ENCODE measurements at regions not wholly inside any gene's neighbourhood (a gene's known extent, or its start where the extent isn't known, plus 50 kb on each side); places are given as distances from the start of the nearest gene placed in this dataset.

- no peaks in the 10 kb centered on the region for H3K9me3 ChIP-seq (ENCODE audit: control insufficient read depth, low read length, poor library complexity, severe bottlenecking)
- ATAC-seq, result no peak
- no peaks in the 10 kb centered on the region for H3K27me3 Mint-ChIP-seq
- H3K4me1 Mint-ChIP-seq, result peaks cover 20% of the 10 kb centered on the region
- no peaks in the 10 kb centered on the region for H3K36me3 Mint-ChIP-seq (ENCODE audit: low read depth)
- no peak overlapping the region for H3K4me3 Mint-ChIP-seq
- peak overlapping the region; percentile 56 for H3K27ac Mint-ChIP-seq
- no peak for DNase-seq
Measured at GRCh38 chr4:26136615-26137014, 184.2 kb upstream of the RBPJ start.

GRCh38 chr4:26137288-26137687, 183.5 kb upstream of the RBPJ start:
- no peak overlapping the region for H3K4me3 Mint-ChIP-seq
- no peak for ATAC-seq
- H3K27ac Mint-ChIP-seq, result peak overlapping the region; percentile 56
- no peaks in the 10 kb centered on the region for H3K9me3 ChIP-seq (ENCODE audit: control insufficient read depth, low read length, poor library complexity, severe bottlenecking)
- no peaks in the 10 kb centered on the region for H3K27me3 Mint-ChIP-seq
- H3K36me3 Mint-ChIP-seq (ENCODE audit: low read depth), result no peaks in the 10 kb centered on the region
- no peak for DNase-seq
- peaks cover 20% of the 10 kb centered on the region for H3K4me1 Mint-ChIP-seq

GRCh38 chr4:26139310-26139924, 181.4 kb upstream of the RBPJ start:
- peaks cover 10% of the 10 kb centered on the region for H3K4me1 Mint-ChIP-seq

GRCh38 chr4:26140150-26140898, 180.5 kb upstream of the RBPJ start:
- ATAC-seq (no peak), DNase-seq (no peak)
- Mint-ChIP-seq H3K4me3 (no peak overlapping the region), H3K27me3 (no peaks in the 10 kb centered on the region), H3K4me1 (peaks cover 15% of the 10 kb centered on the region), H3K27ac (peak overlapping the region; percentile 41), H3K36me3 (ENCODE audit: low read depth) (no peaks in the 10 kb centered on the region)
- no peaks in the 10 kb centered on the region for H3K9me3 ChIP-seq (ENCODE audit: control insufficient read depth, low read length, poor library complexity, severe bottlenecking)

More at GRCh38 chr4:26139310-26139924, 181.4 kb upstream of the RBPJ start:
- H3K9me3 ChIP-seq (ENCODE audit: control insufficient read depth, low read length, poor library complexity, severe bottlenecking), result no peaks in the 10 kb centered on the region
- Mint-ChIP-seq H3K4me3 (no peak overlapping the region), H3K36me3 (ENCODE audit: low read depth) (no peaks in the 10 kb centered on the region), H3K27me3 (no peaks in the 10 kb centered on the region), H3K27ac (peak overlapping the region; percentile 41)
- ATAC-seq (no peak), DNase-seq (no peak)

- ATAC-seq (no peak), DNase-seq (no peak)
- H3K4me1 Mint-ChIP-seq, result peaks cover 15% of the 10 kb centered on the region
- H3K9me3 ChIP-seq (ENCODE audit: control insufficient read depth, low read length, poor library complexity, severe bottlenecking), result no peaks in the 10 kb centered on the region
- no peaks in the 10 kb centered on the region for H3K27me3 Mint-ChIP-seq
- H3K36me3 Mint-ChIP-seq (ENCODE audit: low read depth), result no peaks in the 10 kb centered on the region
- H3K27ac Mint-ChIP-seq, result peak overlapping the region; percentile 87
- H3K4me3 Mint-ChIP-seq, result no peak overlapping the region
Measured at GRCh38 chr4:26141051-26141721, 179.6 kb upstream of the RBPJ start.

- H3K9me3 ChIP-seq (ENCODE audit: control insufficient read depth, low read length, poor library complexity, severe bottlenecking), result no peaks in the 10 kb centered on the region
- no peaks in the 10 kb centered on the region for H3K27me3 Mint-ChIP-seq
- peak overlapping the region; percentile 87 for H3K27ac Mint-ChIP-seq
- peaks cover 15% of the 10 kb centered on the region for H3K4me1 Mint-ChIP-seq
- ATAC-seq, result peak; percentile 70
- no peaks in the 10 kb centered on the region for H3K36me3 Mint-ChIP-seq (ENCODE audit: low read depth)
- DNase-seq, result no peak
- H3K4me3 Mint-ChIP-seq, result no peak overlapping the region
Measured at GRCh38 chr4:26141911-26142638, 178.7 kb upstream of the RBPJ start.

GRCh38 chr4:26144526-26145155, 176.2 kb upstream of the RBPJ start:
- peak overlapping the region; percentile 76 for H3K27ac Mint-ChIP-seq
- no peak overlapping the region for H3K4me3 Mint-ChIP-seq

GRCh38 chr4:26145212-26145611, 175.6 kb upstream of the RBPJ start:
- H3K4me3 Mint-ChIP-seq, result no peak overlapping the region
- no peaks in the 10 kb centered on the region for H3K27me3 Mint-ChIP-seq
- H3K27ac Mint-ChIP-seq, result peak overlapping the region; percentile 76
- ATAC-seq, result peak; percentile 35
- H3K4me1 Mint-ChIP-seq, result peaks cover 15% of the 10 kb centered on the region
- no peaks in the 10 kb centered on the region for H3K36me3 Mint-ChIP-seq (ENCODE audit: low read depth)
- no peaks in the 10 kb centered on the region for H3K9me3 ChIP-seq (ENCODE audit: control insufficient read depth, low read length, poor library complexity, severe bottlenecking)
- no peak for DNase-seq

More at GRCh38 chr4:26144526-26145155, 176.2 kb upstream of the RBPJ start:
- Mint-ChIP-seq H3K4me1 (peaks cover 13% of the 10 kb centered on the region), H3K27me3 (no peaks in the 10 kb centered on the region), H3K36me3 (ENCODE audit: low read depth) (no peaks in the 10 kb centered on the region)
- H3K9me3 ChIP-seq (ENCODE audit: control insufficient read depth, low read length, poor library complexity, severe bottlenecking), result no peaks in the 10 kb centered on the region
- DNase-seq (no peak), ATAC-seq (no peak)

- Mint-ChIP-seq H3K27me3 (no peaks in the 10 kb centered on the region), H3K36me3 (ENCODE audit: low read depth) (no peaks in the 10 kb centered on the region), H3K4me1 (peaks cover 9% of the 10 kb centered on the region), H3K27ac (no peak overlapping the region), H3K4me3 (no peak overlapping the region)
- no peak for ATAC-seq
- no peaks in the 10 kb centered on the region for H3K9me3 ChIP-seq (ENCODE audit: control insufficient read depth, low read length, poor library complexity, severe bottlenecking)
- DNase-seq, result no peak
Measured at GRCh38 chr4:26148927-26149326, 171.9 kb upstream of the RBPJ start.

GRCh38 chr4:26150948-26151347, 169.9 kb upstream of the RBPJ start:
- Mint-ChIP-seq H3K27me3 (peaks cover 6% of the 10 kb centered on the region), H3K27ac (no peak overlapping the region), H3K36me3 (ENCODE audit: low read depth) (no peaks in the 10 kb centered on the region), H3K4me1 (peaks cover 4% of the 10 kb centered on the region), H3K4me3 (no peak overlapping the region)
- ATAC-seq (no peak), DNase-seq (no peak)
- H3K9me3 ChIP-seq (ENCODE audit: control insufficient read depth, low read length, poor library complexity, severe bottlenecking), result no peaks in the 10 kb centered on the region

GRCh38 chr4:26151615-26152014, 169.2 kb upstream of the RBPJ start:
- ATAC-seq, result no peak
- peaks cover 6% of the 10 kb centered on the region for H3K27me3 Mint-ChIP-seq
- no peak overlapping the region for H3K4me3 Mint-ChIP-seq
- no peak overlapping the region for H3K27ac Mint-ChIP-seq
- DNase-seq, result no peak
- peaks cover 4% of the 10 kb centered on the region for H3K4me1 Mint-ChIP-seq
- H3K9me3 ChIP-seq (ENCODE audit: control insufficient read depth, low read length, poor library complexity, severe bottlenecking), result no peaks in the 10 kb centered on the region
- H3K36me3 Mint-ChIP-seq (ENCODE audit: low read depth), result no peaks in the 10 kb centered on the region

GRCh38 chr4:26152056-26152455, 168.8 kb upstream of the RBPJ start:
- ATAC-seq (no peak), DNase-seq (no peak)
- Mint-ChIP-seq H3K27me3 (peaks cover 6% of the 10 kb centered on the region), H3K36me3 (ENCODE audit: low read depth) (no peaks in the 10 kb centered on the region), H3K4me1 (peaks cover 4% of the 10 kb centered on the region), H3K27ac (no peak overlapping the region), H3K4me3 (no peak overlapping the region)
- no peaks in the 10 kb centered on the region for H3K9me3 ChIP-seq (ENCODE audit: control insufficient read depth, low read length, poor library complexity, severe bottlenecking)

GRCh38 chr4:26157541-26157940, 163.3 kb upstream of the RBPJ start:
- H3K27me3 Mint-ChIP-seq, result peaks cover 6% of the 10 kb centered on the region
- no peaks in the 10 kb centered on the region for H3K9me3 ChIP-seq (ENCODE audit: control insufficient read depth, low read length, poor library complexity, severe bottlenecking)
- ATAC-seq (no peak), DNase-seq (no peak)
- H3K4me3 Mint-ChIP-seq, result no peak overlapping the region
- no peaks in the 10 kb centered on the region for H3K4me1 Mint-ChIP-seq
- no peak overlapping the region for H3K27ac Mint-ChIP-seq
- no peaks in the 10 kb centered on the region for H3K36me3 Mint-ChIP-seq (ENCODE audit: low read depth)
